ENCODE measurements at regions not wholly inside any gene's neighbourhood (a gene's known extent, or its start where the extent isn't known, plus 50 kb on each side); places are given as distances from the start of the nearest gene placed in this dataset.

GRCh38 chr11:91141655-91142054 lies 918.8 kb upstream of the CHORDC1 start:
- no peak for DNase-seq (ENCODE audit: low read depth in 1 of 2, low spot score in 1 of 2)
- Histone ChIP-seq H3K4me3 (replicated peaks; ENCODE audit: insufficient read depth, low read length) (no peak overlapping the region), H3K27me3 (ENCODE audit: insufficient read depth, poor library complexity, severe bottlenecking) (no peaks in the 10 kb centered on the region), H3K27ac (replicated peaks) (no peak overlapping the region)
- no peak for TF ChIP-seq GABPA (IDR thresholded peaks at IDR 0.05; ENCODE audit: low read depth)
- no peak for TF ChIP-seq SPI1 (IDR thresholded peaks at IDR 0.05; ENCODE audit: borderline replicate concordance, low read depth)
- TF ChIP-seq POLR2AphosphoS5 (IDR thresholded peaks at IDR 0.05; ENCODE audit: low read depth) = no peak
- TF ChIP-seq, protein P1, sequence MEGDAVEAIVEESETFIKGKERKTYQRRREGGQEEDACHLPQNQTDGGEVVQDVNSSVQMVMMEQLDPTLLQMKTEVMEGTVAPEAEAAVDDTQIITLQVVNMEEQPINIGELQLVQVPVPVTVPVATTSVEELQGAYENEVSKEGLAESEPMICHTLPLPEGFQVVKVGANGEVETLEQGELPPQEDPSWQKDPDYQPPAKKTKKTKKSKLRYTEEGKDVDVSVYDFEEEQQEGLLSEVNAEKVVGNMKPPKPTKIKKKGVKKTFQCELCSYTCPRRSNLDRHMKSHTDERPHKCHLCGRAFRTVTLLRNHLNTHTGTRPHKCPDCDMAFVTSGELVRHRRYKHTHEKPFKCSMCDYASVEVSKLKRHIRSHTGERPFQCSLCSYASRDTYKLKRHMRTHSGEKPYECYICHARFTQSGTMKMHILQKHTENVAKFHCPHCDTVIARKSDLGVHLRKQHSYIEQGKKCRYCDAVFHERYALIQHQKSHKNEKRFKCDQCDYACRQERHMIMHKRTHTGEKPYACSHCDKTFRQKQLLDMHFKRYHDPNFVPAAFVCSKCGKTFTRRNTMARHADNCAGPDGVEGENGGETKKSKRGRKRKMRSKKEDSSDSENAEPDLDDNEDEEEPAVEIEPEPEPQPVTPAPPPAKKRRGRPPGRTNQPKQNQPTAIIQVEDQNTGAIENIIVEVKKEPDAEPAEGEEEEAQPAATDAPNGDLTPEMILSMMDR (IDR thresholded peaks at IDR 0.05; ENCODE audit: insufficient read depth, low read length) = no peak
- TF ChIP-seq, protein P2, sequence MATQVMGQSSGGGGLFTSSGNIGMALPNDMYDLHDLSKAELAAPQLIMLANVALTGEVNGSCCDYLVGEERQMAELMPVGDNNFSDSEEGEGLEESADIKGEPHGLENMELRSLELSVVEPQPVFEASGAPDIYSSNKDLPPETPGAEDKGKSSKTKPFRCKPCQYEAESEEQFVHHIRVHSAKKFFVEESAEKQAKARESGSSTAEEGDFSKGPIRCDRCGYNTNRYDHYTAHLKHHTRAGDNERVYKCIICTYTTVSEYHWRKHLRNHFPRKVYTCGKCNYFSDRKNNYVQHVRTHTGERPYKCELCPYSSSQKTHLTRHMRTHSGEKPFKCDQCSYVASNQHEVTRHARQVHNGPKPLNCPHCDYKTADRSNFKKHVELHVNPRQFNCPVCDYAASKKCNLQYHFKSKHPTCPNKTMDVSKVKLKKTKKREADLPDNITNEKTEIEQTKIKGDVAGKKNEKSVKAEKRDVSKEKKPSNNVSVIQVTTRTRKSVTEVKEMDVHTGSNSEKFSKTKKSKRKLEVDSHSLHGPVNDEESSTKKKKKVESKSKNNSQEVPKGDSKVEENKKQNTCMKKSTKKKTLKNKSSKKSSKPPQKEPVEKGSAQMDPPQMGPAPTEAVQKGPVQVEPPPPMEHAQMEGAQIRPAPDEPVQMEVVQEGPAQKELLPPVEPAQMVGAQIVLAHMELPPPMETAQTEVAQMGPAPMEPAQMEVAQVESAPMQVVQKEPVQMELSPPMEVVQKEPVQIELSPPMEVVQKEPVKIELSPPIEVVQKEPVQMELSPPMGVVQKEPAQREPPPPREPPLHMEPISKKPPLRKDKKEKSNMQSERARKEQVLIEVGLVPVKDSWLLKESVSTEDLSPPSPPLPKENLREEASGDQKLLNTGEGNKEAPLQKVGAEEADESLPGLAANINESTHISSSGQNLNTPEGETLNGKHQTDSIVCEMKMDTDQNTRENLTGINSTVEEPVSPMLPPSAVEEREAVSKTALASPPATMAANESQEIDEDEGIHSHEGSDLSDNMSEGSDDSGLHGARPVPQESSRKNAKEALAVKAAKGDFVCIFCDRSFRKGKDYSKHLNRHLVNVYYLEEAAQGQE (IDR thresholded peaks at IDR 0.05; ENCODE audit: insufficient replicate concordance, low read depth) = no peak

GRCh38 chr11:91136631-91137030 lies 913.8 kb upstream of the CHORDC1 start:
- no peak overlapping the region for H3K27ac ChIP-seq (replicated peaks)
- DNase-seq (ENCODE audit: low read depth in 1 of 2, low spot score in 1 of 2) = no peak
- H3K27me3 ChIP-seq (ENCODE audit: insufficient read depth, poor library complexity, severe bottlenecking) = no peaks in the 10 kb centered on the region
- TF ChIP-seq GABPA (IDR thresholded peaks at IDR 0.05; ENCODE audit: low read depth) (no peak), POLR2AphosphoS5 (IDR thresholded peaks at IDR 0.05; ENCODE audit: low read depth) (no peak), SPI1 (IDR thresholded peaks at IDR 0.05; ENCODE audit: borderline replicate concordance, low read depth) (no peak)
- TF ChIP-seq, protein P1 (IDR thresholded peaks at IDR 0.05; ENCODE audit: insufficient read depth, low read length) = no peak
- TF ChIP-seq, protein P2 (IDR thresholded peaks at IDR 0.05; ENCODE audit: insufficient replicate concordance, low read depth) = no peak
- H3K4me3 ChIP-seq (replicated peaks; ENCODE audit: insufficient read depth, low read length) = no peak overlapping the region

- Histone ChIP-seq H3K4me3 (replicated peaks; ENCODE audit: insufficient read depth, low read length) (no peak overlapping the region), H3K27ac (replicated peaks) (no peak overlapping the region), H3K27me3 (ENCODE audit: insufficient read depth, poor library complexity, severe bottlenecking) (no peaks in the 10 kb centered on the region)
- TF ChIP-seq, protein P1 (IDR thresholded peaks at IDR 0.05; ENCODE audit: insufficient read depth, low read length) = no peak
- TF ChIP-seq POLR2AphosphoS5 (IDR thresholded peaks at IDR 0.05; ENCODE audit: low read depth) = no peak
- TF ChIP-seq SPI1 (IDR thresholded peaks at IDR 0.05; ENCODE audit: borderline replicate concordance, low read depth) = no peak
- no peak for TF ChIP-seq GABPA (IDR thresholded peaks at IDR 0.05; ENCODE audit: low read depth)
- TF ChIP-seq, protein P2 (IDR thresholded peaks at IDR 0.05; ENCODE audit: insufficient replicate concordance, low read depth) = no peak
- DNase-seq (ENCODE audit: low read depth in 1 of 2, low spot score in 1 of 2) = no peak
Measured at GRCh38 chr11:91133361-91133760, 910.5 kb upstream of the CHORDC1 start.
